ENCODE measurements at regions not wholly inside any gene's neighbourhood (a gene's known extent, or its start where the extent isn't known, plus 50 kb on each side); places are given as distances from the start of the nearest gene placed in this dataset. TPM values are rescaled to one million over a fixed set of nuclear protein-coding genes. Genes with fewer than 3 reads are reported as not detected.

GRCh38 chr15:75763137-75763611 is 50.5 kb upstream of the CSPG4 start:
- TF ChIP-seq, protein P1, sequence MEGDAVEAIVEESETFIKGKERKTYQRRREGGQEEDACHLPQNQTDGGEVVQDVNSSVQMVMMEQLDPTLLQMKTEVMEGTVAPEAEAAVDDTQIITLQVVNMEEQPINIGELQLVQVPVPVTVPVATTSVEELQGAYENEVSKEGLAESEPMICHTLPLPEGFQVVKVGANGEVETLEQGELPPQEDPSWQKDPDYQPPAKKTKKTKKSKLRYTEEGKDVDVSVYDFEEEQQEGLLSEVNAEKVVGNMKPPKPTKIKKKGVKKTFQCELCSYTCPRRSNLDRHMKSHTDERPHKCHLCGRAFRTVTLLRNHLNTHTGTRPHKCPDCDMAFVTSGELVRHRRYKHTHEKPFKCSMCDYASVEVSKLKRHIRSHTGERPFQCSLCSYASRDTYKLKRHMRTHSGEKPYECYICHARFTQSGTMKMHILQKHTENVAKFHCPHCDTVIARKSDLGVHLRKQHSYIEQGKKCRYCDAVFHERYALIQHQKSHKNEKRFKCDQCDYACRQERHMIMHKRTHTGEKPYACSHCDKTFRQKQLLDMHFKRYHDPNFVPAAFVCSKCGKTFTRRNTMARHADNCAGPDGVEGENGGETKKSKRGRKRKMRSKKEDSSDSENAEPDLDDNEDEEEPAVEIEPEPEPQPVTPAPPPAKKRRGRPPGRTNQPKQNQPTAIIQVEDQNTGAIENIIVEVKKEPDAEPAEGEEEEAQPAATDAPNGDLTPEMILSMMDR (IDR thresholded peaks at IDR 0.05; ENCODE audit: low read depth, low read length): no peak
- no peak overlapping the region for H3K4me3 ChIP-seq (ENCODE audit: low read depth, low read length)
- no peak for DNase-seq (ENCODE audit: low read depth, low spot score)
- ChIA-PET CTCF (no interaction called here), POLR2A (no interaction called here)
- no peak overlapping the region for H3K27ac ChIP-seq (ENCODE audit: low read depth, low read length)
- no peaks in the 10 kb centered on the region for H3K27me3 ChIP-seq (ENCODE audit: control insufficient read depth, insufficient read depth, low read length)
- H3K9me3 ChIP-seq (ENCODE audit: control insufficient read depth, insufficient read depth, low read length): no peaks in the 10 kb centered on the region; the same call in 1 of the 2 replicates

Small RNA genes in the stretch of these regions (small RNA-seq; reads per million reads assigned to genes)
- not detected for gene RN7SL319P (ENCODE audit: insufficient read length, low read depth)
